HG02981 (cell line): ENCODE measurements at regions not wholly inside any gene's neighbourhood (a gene's known extent, or its start where the extent isn't known, plus 50 kb on each side); places are given as distances from the start of the nearest gene placed in this dataset.
"Not testable (repeated sequence)": the region's sequence is repeated elsewhere in the genome, so short reads cannot be mapped to it uniquely, and the experiment has no call there.

Experiments
- ATAC-seq: cut with Tn5 transposase; IDR thresholded peaks from one replicate; pipeline ENCODE4 v1.9.1; 2021; ENCODE audit warnings: mild to moderate bottlenecking, moderate library complexity; ENCODE audit not compliant: unreplicated experiment

DNA sequence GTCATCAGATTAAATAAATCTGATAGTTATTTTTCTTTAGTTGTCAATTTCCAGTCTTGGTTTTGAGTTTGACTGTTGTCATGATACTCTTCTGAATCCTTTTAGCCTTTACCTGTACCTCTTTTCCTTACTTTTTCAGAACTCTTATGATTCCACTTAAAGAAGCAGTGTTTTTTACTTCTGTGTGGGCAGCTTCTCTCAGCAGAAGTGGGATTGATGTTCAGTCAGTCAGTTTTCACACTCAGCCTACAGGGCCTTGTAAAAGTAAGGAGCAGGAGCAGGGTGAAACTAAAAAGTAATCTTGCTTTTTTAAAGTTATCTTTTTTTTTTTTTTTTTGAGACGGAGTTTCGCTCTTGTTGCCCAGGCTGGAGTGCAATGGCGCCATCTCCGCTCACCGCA lies 75.1 kb downstream of the HAUS1 start:
- no peak for ATAC-seq

DNA sequence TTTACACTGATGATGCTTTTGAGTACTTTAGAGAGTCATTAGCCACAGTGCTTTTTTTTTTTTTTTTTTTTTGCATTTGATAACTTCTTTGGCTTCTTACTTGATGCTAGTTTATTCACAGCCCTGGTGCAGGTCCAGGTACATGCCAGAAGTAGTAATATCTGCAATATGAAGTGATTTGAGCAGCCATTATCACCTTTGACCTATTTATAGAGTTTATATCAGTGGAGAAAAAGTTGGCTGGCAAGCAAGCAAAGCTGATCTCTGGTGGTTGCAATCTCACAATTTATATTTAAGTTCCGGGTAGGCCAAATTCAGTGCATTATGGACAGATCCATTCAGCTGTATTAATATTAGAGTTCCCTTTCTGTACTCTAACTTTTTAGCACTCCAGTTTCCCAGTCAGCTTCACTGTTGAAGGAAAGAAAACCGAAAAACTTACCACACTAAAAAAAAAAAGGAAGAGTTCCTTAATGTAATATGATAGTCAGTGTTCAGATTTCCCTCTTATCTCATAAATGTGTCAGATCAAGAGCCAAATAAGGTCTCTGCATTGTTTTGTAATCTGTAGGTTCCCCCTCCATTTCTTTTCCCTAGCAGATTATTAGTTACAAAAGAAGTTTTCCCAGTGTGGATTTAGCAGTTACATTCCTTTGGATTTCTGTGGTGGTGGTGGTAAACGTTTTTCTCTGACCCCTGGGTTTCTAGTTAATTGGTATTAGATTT lies 78.6 kb downstream of the HAUS1 start:
- no peak for ATAC-seq

DNA sequence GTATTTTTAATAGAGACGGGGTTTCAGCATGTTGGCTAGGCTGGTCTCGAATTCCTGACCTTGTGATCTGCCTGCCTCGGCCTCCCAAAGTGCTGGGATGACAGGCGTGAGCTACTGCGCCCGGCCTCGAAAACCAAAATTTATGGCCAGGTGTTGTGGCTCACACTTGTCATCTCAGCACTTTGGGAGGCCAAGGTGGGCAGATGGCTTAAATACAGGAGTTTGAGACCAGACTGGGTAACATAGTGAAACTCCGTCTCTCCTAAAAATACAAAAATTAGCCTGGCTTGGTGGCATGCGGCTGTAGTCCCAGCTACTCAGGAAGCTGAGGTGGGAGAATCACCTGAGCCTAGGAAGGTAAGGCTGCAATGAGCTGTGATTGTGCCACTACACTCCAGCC lies 80.1 kb downstream of the HAUS1 start:
- not testable (repeated sequence) for ATAC-seq

DNA sequence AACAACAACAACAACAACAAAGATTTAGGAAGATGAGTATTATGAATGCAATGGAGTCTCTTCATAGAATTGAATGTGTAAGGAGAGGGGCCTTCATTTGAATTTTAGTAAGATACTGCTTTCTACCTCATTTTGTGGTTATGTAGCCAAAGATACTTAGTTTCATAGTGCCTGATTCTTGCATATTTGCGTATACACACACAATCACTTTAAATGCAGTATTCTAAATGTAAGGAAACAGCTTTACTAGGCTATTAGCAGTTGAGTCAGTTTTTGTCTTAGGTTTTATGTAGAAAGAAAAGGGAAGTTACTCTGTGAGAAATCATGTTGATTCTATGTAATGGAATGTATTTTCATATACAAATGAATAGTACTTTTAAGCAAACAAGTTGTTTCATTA lies 80.5 kb downstream of the HAUS1 start:
- ATAC-seq: no peak

DNA sequence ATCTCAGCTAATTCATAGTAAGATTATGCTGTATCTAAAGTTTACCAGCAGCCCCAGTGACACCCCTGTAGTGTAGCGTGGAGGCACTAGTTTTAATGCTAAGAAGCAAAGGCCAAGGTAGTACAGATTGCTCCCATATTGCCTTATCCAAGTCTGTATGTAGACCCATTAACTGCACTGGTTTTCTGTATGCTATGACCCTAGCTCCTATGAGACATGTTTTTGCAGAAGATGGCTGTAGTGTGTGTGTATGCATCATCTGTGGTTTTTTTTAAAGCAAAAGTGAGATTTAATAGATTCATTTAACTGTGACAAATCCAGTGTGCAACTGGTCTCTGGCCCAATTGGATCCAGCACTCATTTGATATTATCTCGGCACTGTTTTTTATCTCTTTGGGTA lies 86.5 kb downstream of the HAUS1 start:
- no peak for ATAC-seq

DNA sequence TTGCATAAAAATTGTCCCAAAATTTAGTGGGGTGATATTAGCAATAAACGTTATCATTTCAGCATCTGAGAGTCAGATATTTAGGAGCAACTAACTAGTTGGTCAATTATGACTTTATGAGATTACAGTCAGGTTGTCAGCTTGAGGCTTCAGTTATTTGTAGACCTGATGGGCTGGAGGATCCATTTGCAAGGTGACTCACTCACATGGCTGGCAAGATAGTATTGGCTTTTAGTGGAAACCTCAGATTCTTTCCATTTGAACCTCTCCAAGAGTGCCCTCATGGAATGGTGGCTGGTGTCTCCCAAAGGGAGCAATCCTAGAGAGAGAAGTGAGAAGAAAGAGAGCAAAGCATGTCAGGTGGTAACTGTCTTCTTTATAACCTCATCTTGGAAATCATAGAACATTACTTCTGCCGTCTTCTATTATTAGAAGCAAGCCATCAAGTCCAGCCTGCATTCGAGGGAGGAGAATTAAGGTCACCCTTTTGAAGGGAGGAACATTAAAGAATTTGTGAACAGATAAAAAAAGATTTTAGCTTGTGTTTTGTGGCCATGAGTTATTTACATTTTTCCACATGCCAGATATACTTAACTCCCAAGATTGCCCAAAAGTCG lies 92.5 kb downstream of the HAUS1 start:
- no peak for ATAC-seq

DNA sequence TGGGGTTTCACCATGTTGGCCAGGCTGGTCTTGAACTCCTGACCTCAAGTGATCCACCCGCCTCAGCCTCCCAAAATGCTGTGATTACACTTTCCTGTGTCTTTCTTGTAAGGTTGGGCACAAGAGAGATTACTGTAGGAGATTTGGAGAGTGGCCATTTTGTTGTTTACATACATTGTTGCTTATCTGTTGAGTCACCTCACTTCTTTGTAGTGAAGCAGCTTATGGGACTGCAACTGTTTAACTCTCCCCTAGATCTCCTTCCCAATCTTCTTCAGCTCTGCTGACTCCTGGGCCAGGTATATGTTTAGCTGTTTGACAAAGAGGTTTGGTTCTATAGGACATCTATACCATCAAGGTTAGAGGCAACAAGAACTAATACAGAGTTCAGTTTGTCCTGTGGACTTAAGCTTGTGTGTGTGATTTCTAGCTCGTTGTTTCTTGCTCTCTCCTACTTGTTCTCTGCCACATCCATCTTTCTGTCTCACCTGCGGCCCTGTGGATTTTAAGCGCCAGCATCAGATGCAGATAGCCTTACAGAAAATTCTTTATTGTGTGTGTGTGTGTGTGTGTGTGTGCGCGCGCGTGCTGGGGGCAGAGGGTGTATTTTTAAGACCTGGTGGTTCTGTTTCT lies 95.4 kb downstream of the HAUS1 start:
- ATAC-seq: no peak

DNA sequence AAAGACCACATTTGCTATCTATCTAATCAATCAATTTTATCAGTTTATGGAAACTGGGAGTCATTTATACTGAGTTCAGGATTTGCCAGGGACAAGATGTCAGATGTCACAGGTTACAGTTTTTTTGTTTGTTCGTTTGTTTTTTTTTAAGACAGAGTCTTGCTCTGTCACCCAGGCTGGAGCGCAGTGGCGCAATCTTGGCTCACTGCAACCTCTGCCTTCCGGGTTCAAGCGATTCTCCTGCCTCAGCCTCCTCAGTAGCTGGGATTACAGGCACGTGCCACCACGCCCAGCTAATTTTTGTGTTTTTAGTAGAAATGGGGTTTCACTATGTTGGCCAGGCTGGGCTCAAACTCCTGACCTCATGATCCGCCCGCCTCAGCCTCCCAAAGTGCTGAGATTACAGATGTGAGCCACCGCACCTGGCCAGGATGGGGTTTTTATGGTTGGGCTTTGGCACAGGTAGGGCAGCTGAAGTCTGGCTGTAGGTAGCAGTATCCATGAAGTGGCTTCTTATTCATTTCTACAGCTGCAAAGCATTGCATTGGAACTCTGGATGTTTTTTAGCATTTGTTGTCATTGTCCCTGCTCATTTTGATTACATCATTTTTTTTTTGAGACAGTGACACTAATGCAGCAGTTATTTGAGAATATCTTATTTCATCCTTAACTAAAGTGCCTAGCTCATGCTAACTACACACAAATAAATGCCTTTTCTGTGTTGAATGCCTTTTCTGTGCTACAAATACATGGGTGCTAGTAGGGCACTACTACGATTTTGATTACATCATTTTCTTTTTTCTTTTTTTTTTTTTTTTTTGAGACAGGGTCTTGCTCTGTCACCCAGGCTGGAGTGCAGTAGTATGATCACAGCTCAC lies 96.2 kb downstream of the HAUS1 start:
- not testable (repeated sequence) for ATAC-seq

DNA sequence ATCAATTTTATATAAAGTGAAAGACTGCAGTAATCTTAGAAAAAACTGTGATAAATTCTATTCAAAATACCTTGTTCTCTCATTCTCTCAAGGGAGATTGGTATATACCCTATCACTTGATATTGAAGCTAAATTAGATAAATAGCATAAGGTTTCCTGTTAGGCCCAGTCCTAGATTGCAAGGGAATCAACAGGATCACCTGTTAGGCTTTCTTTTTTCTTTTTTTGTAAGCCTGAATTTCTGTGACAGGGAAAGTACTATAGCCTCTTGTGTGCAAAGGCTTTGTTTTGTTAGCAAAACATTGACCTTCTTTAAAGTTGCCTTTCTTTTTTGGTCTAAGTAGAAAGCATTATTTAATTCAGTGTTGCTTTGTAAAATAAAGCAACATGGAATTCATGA lies 100.0 kb downstream of the HAUS1 start:
- no peak for ATAC-seq

DNA sequence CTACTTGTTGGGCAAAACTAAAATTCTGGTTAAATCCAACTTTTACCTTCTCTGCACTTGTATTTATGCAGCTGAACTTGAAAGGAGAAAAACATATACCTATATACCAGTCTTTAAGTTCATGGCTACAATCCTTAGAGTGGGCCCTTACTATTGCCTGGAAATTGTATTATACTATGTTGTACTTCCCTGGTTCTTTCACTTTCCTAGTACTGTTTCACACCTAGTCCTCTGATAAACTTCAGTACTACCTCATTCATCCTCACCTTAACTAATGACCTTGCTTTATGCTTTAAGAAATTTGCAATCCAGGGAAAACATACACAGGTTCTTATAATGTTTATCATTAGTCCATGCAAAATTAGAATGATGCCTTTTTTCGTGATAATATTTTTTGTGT lies 103.8 kb downstream of the HAUS1 start:
- no peak for ATAC-seq

DNA sequence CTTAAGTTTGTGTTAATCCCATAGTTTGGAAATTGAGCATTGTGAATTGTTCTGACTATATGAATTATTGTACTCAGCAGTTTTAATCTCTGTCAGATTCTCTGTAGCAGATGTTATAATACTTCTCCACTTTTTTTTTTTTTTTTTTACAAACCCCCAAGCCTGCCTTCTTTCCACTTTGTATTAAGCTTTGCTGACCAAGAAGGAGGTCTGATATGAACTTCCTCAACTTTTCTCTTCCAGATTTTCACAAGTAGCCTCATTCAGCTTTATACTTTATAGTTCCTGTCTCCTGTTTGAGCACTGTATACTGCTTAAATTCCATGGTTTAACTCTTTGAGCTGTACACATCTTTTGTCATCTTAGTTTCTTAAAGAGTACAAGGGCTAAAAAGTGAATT lies 105.0 kb downstream of the HAUS1 start:
- ATAC-seq: no peak

DNA sequence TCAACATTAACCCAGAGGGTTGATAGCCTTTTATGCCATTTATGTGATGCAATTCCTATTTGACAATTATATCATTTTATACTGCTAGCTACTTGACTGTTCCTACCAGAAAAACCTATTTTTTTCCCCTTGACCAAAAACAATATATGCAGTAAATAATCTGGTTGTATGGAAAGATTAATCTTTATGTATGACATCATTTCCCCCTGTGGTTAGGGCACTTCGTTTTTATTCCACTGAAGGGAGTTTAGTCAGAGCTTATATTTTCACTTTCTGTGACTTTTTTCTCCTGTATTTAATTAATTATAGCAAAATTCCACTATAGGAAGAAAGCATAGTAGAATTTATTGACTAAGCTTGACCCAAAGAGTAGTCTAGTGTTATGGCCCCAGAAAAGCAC lies 107.6 kb downstream of the HAUS1 start:
- no peak for ATAC-seq

DNA sequence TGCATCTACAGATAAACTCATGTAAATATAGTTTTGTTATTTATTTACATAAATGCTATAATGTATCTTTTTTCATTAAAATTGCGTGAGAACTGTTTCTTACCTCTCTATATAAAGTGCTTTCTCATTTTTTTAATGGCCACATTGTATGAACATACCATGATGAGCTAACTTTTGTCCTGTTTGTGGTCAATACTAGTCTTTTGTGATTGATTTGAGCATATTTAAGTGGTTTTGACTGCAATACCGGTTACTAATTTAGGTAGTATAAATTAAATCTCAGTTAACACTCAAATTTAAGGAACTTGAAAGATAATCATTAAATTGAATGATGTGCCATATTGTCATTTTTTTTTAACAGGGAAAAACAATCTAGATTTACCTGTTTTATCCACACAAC lies 108.2 kb downstream of the HAUS1 start:
- no peak for ATAC-seq

DNA sequence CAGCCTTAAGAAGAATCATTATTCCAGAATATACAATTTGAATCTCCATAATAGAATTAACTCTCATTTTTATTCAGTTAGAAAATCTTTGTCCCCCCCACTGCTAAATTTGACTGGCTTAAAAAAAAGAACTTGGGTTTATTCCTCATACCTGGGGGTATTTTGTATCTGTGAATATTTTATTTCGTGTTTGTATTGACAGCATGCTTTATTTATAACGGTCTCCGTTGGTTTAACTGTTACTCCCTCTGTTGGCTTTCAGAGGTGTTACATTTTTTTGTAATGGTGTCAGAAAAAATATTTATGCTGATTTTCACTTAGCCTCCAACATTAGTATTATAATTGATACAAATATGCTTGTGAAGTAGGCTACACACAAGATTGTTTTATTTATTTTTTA lies 109.1 kb downstream of the HAUS1 start:
- ATAC-seq: no peak

DNA sequence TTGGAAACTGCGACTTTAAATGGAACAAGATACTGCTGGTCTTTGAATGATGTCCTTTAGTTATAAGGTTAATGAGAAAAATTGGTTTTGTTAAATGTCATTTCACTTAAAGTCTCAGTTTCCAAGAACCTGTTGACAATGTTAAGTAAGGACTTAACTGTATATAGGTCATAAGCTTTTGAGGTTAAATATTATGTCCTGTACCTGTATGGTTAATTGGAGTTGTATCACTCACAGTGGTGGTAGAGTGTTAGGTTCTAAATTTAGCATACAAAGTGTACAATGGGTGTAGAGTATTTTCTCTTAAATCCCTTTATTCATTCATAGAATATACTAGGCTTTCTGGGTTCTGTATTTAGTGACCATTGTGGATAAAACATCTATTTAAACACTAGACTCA lies 110.2 kb downstream of the HAUS1 start:
- ATAC-seq: no peak

DNA sequence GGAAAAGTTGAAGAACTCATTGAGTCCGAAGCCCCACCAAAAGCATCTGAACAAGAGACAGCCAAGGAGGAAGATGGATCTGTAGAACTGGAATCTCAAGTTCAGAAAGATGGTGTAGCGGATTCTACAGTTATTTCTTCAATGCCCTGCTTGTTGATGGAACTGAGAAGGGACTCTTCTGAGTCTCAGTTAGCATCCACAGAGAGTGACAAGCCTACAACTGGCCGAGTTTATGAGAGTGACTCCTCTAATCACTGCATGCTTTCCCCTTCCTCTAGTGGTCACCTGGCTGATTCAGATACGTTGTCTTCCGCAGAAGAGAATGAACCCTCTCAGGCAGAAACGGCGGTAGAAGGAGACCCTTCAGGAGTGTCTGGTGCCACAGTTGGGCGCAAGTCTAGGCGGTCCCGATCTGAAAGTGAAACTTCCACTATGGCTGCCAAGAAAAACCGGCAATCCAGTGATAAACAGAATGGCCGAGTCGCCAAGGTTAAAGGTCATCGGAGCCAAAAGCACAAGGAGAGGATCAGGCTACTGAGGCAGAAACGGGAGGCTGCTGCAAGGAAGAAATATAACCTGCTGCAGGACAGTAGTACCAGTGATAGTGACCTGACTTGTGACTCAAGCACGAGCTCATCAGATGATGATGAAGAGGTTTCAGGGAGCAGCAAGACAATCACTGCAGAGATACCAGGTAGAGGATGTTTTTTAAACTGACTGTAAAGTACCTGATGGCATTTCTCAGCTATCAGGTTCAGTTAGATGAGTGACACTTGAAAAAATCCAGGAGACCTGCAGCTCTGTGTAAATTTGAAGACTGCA lies 111.9 kb downstream of the HAUS1 start:
- no peak for ATAC-seq

DNA sequence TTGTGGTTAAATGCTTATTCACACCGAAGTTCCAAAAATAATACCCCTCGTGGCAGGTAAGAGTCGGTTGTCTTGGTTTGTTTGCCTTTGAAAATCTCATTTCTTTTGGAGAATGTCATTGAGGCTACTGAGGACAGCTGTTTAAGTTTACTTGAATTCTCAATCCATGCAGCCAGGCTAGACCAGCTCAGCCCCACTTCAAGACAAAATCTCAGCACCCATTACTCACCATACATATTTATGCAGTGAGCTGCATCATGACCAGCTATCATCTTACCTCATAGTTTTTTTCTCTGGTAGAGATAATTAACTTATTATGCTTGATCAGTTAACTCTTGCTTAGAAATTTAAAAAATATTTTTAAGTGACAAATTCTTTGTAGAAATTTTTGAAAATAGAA lies 115.9 kb downstream of the HAUS1 start:
- no peak for ATAC-seq

DNA sequence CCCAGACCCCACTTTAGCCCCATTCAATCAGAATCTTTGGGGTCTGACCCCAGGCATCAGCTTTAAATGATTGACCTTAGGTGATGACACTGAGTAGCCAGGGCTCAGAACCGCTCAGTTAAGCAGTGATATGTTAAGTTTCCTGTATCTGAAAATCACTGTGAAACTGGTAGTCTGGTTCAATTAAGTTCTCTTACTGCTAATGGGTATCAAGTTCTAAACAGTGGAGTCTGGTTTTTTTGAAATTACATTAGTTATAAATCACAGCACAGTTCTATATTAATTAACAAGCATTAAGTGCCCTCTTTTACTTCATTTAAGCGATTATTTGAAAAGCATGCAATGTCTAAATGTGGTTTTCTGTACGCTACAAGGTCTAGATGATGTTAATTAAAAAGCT lies 117.9 kb downstream of the HAUS1 start:
- ATAC-seq: no peak

DNA sequence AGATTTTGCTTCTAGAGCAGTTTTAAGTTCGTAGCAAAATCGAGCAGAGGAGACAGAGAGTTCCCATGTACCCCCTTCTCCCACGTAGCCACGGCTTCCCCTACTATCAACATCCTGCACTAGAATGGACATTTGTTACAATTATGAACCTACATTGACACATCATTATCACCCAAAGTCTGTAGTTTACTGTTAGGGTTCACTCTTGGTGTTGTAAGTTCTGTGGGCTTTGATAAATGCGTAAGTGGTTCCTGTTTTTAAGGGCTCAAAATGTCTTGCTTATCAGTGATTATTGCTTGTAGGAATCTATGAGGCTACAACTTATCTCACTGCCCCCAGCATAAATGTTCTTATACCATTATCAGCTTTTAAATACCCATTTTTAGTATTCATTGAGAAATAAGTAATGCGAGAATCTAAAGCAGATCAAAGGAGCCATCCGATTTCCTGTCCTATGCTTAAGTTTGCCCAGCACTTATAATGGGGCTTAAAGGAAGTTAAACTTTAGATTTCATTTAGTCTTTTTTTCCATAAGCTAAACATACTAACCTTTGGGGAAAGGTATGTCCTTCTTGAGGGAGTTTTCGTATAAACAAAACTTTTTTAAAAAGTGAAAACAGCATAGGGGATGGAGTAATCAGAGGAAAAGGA lies 118.7 kb downstream of the HAUS1 start:
- ATAC-seq: no peak

DNA sequence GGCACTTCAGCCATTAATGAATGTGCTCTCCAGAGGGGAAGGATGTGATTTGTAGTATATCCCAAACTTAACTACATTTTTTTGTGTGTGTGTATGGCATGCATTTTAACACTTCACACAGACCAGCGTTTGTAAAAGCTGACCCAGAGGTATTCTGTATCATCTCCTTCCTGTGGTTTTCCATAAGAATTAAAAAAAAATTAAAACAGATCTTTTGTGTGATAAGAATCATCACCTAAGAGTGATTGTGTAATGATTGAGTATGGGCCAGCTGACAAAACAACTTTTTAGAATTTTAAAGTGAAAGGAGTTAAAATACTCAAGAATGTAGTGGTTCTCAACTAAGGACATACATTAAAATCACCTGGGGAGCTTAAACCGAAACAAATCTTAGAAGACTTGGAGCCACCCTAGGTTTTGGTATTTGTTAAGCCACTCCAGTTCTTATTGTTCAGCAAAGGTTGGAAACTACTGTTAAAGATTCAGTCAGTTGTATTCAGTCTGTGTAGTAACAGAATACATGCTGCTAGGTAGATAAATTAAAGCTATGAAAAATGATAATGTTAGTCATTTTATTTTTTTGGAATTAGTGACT lies 120.1 kb downstream of the HAUS1 start:
- ATAC-seq: no peak
